ENCODE measurements at regions not wholly inside any gene's neighbourhood (a gene's known extent, or its start where the extent isn't known, plus 50 kb on each side); places are given as distances from the start of the nearest gene placed in this dataset.

GRCh38 chr18:26736301-26736700 is 129.2 kb downstream of the AQP4 start:
- TF ChIP-seq EP300 (IDR thresholded peaks at IDR 0.05; ENCODE audit: low read depth) (no peak), POLR2A (IDR thresholded peaks at IDR 0.05) (no peak), POLR2AphosphoS5 (IDR thresholded peaks at IDR 0.05) (no peak), CTCF (IDR thresholded peaks at IDR 0.05) (no peak)
- in situ Hi-C loops (cut with MboI; ENCODE audit: low pct_ligation_motif_present in 1 of 4, low pct_unique_long_range_greater_than_20kb in 1 of 4, low sequenced_read_pairs in 3 of 4) (no loop called here), intact Hi-C loops (cut with DNase I; ENCODE audit: low total_unique reads) (no loop called here)
- Histone ChIP-seq H3K9me3 (no peaks in the 10 kb centered on the region), H3K27ac (no peak overlapping the region), H3K36me3 (no peaks in the 10 kb centered on the region), H3K4me1 (no peaks in the 10 kb centered on the region), H3K4me3 (no peak overlapping the region), H3K27me3 (no peaks in the 10 kb centered on the region)
- 84 to 100% methylated on average over 1 of the region's 1 CpG for WGBS, 2 donors (ENCODE audit: low coverage in 1 of 2)
- DNase-seq: no peak

- Histone ChIP-seq H3K4me3 (no peak overlapping the region), H3K27me3 (no peaks in the 10 kb centered on the region), H3K4me1 (no peaks in the 10 kb centered on the region), H3K9me3 (no peaks in the 10 kb centered on the region), H3K27ac (no peak overlapping the region), H3K36me3 (no peaks in the 10 kb centered on the region)
- intact Hi-C loops (cut with DNase I; ENCODE audit: low total_unique reads): no loop called here
- DNase-seq: no peak
- in situ Hi-C loops (cut with MboI; ENCODE audit: low pct_ligation_motif_present in 1 of 4, low pct_unique_long_range_greater_than_20kb in 1 of 4, low sequenced_read_pairs in 3 of 4): no loop called here
- TF ChIP-seq EP300 (IDR thresholded peaks at IDR 0.05; ENCODE audit: low read depth): no peak
- WGBS, 2 donors (ENCODE audit: low coverage in 1 of 2): 17 to 75% methylated on average over 1 to 4 of the region's 4 CpGs
These were observed 130.7 kb downstream of the AQP4 start for GRCh38 chr18:26734760-26735159.

GRCh38 chr18:26729449-26729848 is 136.1 kb downstream of the AQP4 start:
- no peak for DNase-seq
- in situ Hi-C loops (cut with MboI; ENCODE audit: low pct_ligation_motif_present in 1 of 4, low pct_unique_long_range_greater_than_20kb in 1 of 4, low sequenced_read_pairs in 3 of 4): no loop called here
- no peaks in the 10 kb centered on the region for H3K36me3 ChIP-seq
- no peak overlapping the region for H3K27ac ChIP-seq
- no peaks in the 10 kb centered on the region for H3K4me1 ChIP-seq
- intact Hi-C loops (cut with DNase I; ENCODE audit: low total_unique reads): no loop called here
- no peak overlapping the region for H3K4me3 ChIP-seq
- TF ChIP-seq POLR2A (IDR thresholded peaks at IDR 0.05): no peak
- no peak for TF ChIP-seq EP300 (IDR thresholded peaks at IDR 0.05; ENCODE audit: low read depth)
- TF ChIP-seq POLR2AphosphoS5 (IDR thresholded peaks at IDR 0.05): no peak
- no peak for TF ChIP-seq CTCF (IDR thresholded peaks at IDR 0.05)
- peaks cover 6% of the 10 kb centered on the region for H3K27me3 ChIP-seq
- WGBS, 2 donors (ENCODE audit: low coverage in 1 of 2): 87 to 100% methylated on average over 2 of the region's 2 CpGs
- H3K9me3 ChIP-seq: no peaks in the 10 kb centered on the region

GRCh38 chr18:26729008-26729407 is 136.5 kb downstream of the AQP4 start:
- TF ChIP-seq POLR2AphosphoS5 (IDR thresholded peaks at IDR 0.05) (no peak), EP300 (IDR thresholded peaks at IDR 0.05; ENCODE audit: low read depth) (no peak), POLR2A (IDR thresholded peaks at IDR 0.05) (no peak), CTCF (IDR thresholded peaks at IDR 0.05) (no peak)
- 81 to 84% methylated on average over 3 of the region's 3 CpGs for WGBS, 2 donors (ENCODE audit: low coverage in 1 of 2)
- in situ Hi-C loops (cut with MboI; ENCODE audit: low pct_ligation_motif_present in 1 of 4, low pct_unique_long_range_greater_than_20kb in 1 of 4, low sequenced_read_pairs in 3 of 4) (no loop called here), intact Hi-C loops (cut with DNase I; ENCODE audit: low total_unique reads) (no loop called here)
- Histone ChIP-seq H3K4me1 (no peaks in the 10 kb centered on the region), H3K4me3 (no peak overlapping the region), H3K27me3 (peaks cover 6% of the 10 kb centered on the region), H3K27ac (no peak overlapping the region), H3K36me3 (no peaks in the 10 kb centered on the region), H3K9me3 (no peaks in the 10 kb centered on the region)
- DNase-seq: no peak

- Histone ChIP-seq H3K27me3 (peaks cover 6% of the 10 kb centered on the region), H3K27ac (no peak overlapping the region), H3K9me3 (no peaks in the 10 kb centered on the region), H3K4me3 (no peak overlapping the region), H3K4me1 (no peaks in the 10 kb centered on the region), H3K36me3 (no peaks in the 10 kb centered on the region)
- TF ChIP-seq CTCF (IDR thresholded peaks at IDR 0.05): no peak
- no peak for TF ChIP-seq POLR2A (IDR thresholded peaks at IDR 0.05)
- TF ChIP-seq POLR2AphosphoS5 (IDR thresholded peaks at IDR 0.05): no peak
- TF ChIP-seq EP300 (IDR thresholded peaks at IDR 0.05; ENCODE audit: low read depth): no peak
- 79 to 80% methylated on average over 2 to 3 of the region's 3 CpGs for WGBS, 2 donors (ENCODE audit: low coverage in 1 of 2)
- intact Hi-C loops (cut with DNase I; ENCODE audit: low total_unique reads) (no loop called here), in situ Hi-C loops (cut with MboI; ENCODE audit: low pct_ligation_motif_present in 1 of 4, low pct_unique_long_range_greater_than_20kb in 1 of 4, low sequenced_read_pairs in 3 of 4) (no loop called here)
- no peak for DNase-seq
These were observed 141.5 kb downstream of the AQP4 start for GRCh38 chr18:26723981-26724380.
